ENCODE measurements at regions not wholly inside any gene's neighbourhood (a gene's known extent, or its start where the extent isn't known, plus 50 kb on each side); places are given as distances from the start of the nearest gene placed in this dataset.

DNA sequence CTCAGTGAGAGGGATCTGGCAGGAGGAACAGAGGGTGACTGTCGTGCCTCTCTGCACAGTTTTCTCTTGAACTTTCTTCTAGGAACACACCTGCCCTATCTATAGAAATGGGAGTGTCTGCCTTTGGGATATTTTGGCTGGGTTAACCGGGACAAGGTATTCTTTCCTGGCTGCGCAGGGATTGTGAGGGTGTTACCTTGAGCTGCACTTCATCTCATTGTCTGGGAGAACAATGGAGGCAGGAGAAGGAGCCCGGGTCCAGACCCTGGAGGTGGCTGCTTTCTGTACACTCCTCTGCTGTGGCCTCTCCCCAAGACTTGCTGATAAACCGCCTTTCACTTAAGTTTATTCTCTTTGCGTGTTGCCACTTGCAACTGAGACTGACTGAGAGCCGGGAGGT is 192.8 kb downstream of the TBXT start:
- WGBS (ENCODE audit: insufficient coverage, low lambda C conversion rate) = no CpG with 5 or more reads among the region's 7 CpGs

DNA sequence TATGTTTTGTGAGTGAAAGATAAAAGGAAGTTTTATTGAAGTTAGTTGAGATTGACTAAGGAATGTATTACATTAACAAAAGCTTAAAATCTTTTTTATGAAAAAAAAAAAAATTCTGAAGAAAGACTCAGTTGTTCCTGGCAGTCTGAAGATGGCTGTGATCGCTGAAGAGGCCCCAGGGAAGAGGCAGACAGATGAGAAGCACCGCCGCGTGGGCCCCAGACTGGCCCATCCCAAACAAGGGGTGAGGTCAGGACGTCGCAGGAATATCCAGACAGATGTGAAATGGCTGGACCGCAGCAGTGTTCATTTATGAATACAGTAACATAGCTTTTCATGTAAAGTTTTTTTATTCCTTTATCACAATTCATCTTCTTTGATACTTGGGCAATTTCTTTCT is 194.2 kb downstream of the TBXT start:
- no peak for DNase-seq
- Histone ChIP-seq H3K4me1 (ENCODE audit: control insufficient read depth, insufficient read depth, low read length) (no peaks in the 10 kb centered on the region), H3K27ac (ENCODE audit: low read length) (no peak overlapping the region), H3K9me3 (ENCODE audit: control insufficient read depth, low read depth, low read length) (no peaks in the 10 kb centered on the region), H3K36me3 (ENCODE audit: control insufficient read depth, insufficient read depth, low read length) (no peaks in the 10 kb centered on the region), H3K27me3 (ENCODE audit: control insufficient read depth, insufficient read depth, low read length) (no peaks in the 10 kb centered on the region), H3K4me3 (ENCODE audit: low read length) (no peak overlapping the region)
- WGBS (ENCODE audit: insufficient coverage, low lambda C conversion rate) = 90% methylated on average over 2 of the region's 7 CpGs

More for the DNA sequence above, 192.8 kb downstream of the TBXT start:
- Histone ChIP-seq H3K36me3 (ENCODE audit: control insufficient read depth, insufficient read depth, low read length) (no peaks in the 10 kb centered on the region), H3K27me3 (ENCODE audit: control insufficient read depth, insufficient read depth, low read length) (no peaks in the 10 kb centered on the region), H3K27ac (ENCODE audit: low read length) (no peak overlapping the region), H3K9me3 (ENCODE audit: control insufficient read depth, low read depth, low read length) (no peaks in the 10 kb centered on the region), H3K4me1 (ENCODE audit: control insufficient read depth, insufficient read depth, low read length) (no peaks in the 10 kb centered on the region), H3K4me3 (ENCODE audit: low read length) (no peak overlapping the region)
- no peak for DNase-seq

DNA sequence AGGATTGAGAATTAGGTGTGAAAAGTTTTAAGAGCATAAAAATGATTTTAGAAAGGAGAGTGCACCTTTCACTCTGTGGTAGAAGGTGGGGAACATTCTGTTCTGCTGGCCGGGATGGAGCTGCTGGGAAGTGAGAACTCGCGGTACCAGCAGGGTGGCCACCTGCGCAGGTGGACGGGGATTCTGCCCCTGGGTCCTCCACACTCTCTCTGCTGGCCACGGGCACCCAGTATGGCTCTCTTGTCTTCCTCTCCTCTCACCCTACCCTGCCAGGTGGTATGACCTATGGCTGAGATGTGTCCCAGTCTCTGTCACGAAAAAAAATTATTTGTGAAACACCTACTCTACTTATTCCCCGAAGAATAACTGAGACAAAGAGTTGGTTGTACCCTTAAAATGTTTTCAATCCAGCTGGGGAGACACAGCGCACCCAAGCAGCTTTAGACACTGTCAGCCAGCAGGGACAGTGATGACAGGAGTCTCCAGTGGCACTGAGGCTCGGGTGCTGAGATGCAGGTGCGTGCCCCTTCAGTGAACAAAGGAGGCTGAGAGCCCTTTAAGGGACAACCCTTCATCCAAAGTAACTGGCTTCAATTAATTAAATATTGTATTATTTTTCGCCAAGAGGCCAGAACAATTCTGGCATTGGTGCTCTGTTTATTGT is 195.4 kb downstream of the TBXT start:
- WGBS (ENCODE audit: insufficient coverage, low lambda C conversion rate) = no CpG with 5 or more reads among the region's 12 CpGs
- no peaks in the 10 kb centered on the region for H3K36me3 ChIP-seq (ENCODE audit: control insufficient read depth, insufficient read depth, low read length)
- H3K4me3 ChIP-seq (ENCODE audit: low read length) = no peak overlapping the region
- H3K27me3 ChIP-seq (ENCODE audit: control insufficient read depth, insufficient read depth, low read length) = no peaks in the 10 kb centered on the region
- no peak for DNase-seq
- no peaks in the 10 kb centered on the region for H3K9me3 ChIP-seq (ENCODE audit: control insufficient read depth, low read depth, low read length)
- no peaks in the 10 kb centered on the region for H3K4me1 ChIP-seq (ENCODE audit: control insufficient read depth, insufficient read depth, low read length)
- H3K27ac ChIP-seq (ENCODE audit: low read length) = no peak overlapping the region

DNA sequence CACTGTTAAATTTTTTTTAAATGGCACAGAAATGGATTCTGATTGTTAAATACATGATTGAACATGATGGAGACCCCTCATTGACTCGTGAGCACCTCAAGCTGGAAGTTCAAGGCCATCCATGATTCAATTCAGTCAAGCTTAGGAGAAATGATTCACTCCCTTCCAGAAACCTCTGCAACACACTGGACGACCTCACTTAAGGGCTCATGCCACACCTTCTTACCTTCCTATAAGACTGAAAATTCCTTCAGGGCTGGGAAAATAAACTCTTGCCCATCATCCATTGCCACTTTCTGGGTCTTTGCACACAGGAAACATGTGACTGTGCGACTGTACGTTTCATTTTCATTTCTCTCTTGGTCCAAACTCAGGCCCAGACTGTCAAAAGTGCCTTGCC is 196.4 kb downstream of the TBXT start:
- Histone ChIP-seq H3K9me3 (ENCODE audit: control insufficient read depth, low read depth, low read length) (no peaks in the 10 kb centered on the region), H3K27ac (ENCODE audit: low read length) (no peak overlapping the region), H3K27me3 (ENCODE audit: control insufficient read depth, insufficient read depth, low read length) (no peaks in the 10 kb centered on the region), H3K4me3 (ENCODE audit: low read length) (no peak overlapping the region), H3K36me3 (ENCODE audit: control insufficient read depth, insufficient read depth, low read length) (no peaks in the 10 kb centered on the region), H3K4me1 (ENCODE audit: control insufficient read depth, insufficient read depth, low read length) (no peaks in the 10 kb centered on the region)
- no CpG with 5 or more reads among the region's 4 CpGs for WGBS (ENCODE audit: insufficient coverage, low lambda C conversion rate)
- no peak for DNase-seq

DNA sequence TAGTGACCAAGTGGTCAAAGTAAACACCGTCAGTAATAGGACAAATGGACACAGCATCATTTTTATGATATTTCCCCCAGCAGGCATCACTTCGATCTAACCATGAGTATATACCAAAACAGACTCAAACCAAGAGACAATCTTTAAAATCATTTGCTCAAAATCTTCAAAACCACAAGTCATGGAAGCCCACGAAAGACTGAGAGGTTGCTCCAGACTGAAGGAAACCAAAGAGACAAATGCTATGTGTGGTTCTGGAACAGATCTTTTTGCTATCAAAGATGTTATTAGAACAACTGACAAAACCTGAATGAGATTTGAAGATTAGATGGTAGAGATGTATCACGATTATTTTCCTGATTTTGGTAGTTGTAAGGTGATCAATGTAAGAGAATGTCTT is 197.7 kb downstream of the TBXT start:
- WGBS (ENCODE audit: insufficient coverage, low lambda C conversion rate) = 100% methylated on average over 1 of the region's 4 CpGs
- H3K4me3 ChIP-seq (ENCODE audit: low read length) = no peak overlapping the region
- H3K4me1 ChIP-seq (ENCODE audit: control insufficient read depth, insufficient read depth, low read length) = no peaks in the 10 kb centered on the region
- no peak for DNase-seq
- H3K36me3 ChIP-seq (ENCODE audit: control insufficient read depth, insufficient read depth, low read length) = no peaks in the 10 kb centered on the region
- H3K27me3 ChIP-seq (ENCODE audit: control insufficient read depth, insufficient read depth, low read length) = no peaks in the 10 kb centered on the region
- no peaks in the 10 kb centered on the region for H3K9me3 ChIP-seq (ENCODE audit: control insufficient read depth, low read depth, low read length)
- H3K27ac ChIP-seq (ENCODE audit: low read length) = no peak overlapping the region

DNA sequence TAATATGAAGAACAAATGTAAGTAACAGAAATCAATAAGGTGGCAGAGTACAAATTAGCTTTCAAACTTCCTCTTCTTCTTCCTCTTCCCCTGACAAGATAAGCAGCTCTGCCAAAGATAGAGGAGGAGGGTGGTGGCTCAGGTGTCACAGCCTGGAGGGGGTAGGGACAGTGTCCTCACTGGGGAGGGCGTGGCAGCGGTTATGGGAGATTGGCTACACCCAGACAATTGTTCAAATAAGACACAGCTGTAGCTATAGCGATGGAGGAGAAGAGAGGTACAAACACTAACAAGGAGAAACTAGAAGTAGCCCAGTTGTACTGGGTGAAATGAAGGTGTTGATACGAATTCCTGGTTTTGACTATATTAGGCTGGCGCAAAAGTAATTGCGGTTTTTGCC is 198.5 kb downstream of the TBXT start:
- Histone ChIP-seq H3K4me3 (ENCODE audit: low read length) (no peak overlapping the region), H3K9me3 (ENCODE audit: control insufficient read depth, low read depth, low read length) (no peaks in the 10 kb centered on the region), H3K27me3 (ENCODE audit: control insufficient read depth, insufficient read depth, low read length) (no peaks in the 10 kb centered on the region), H3K4me1 (ENCODE audit: control insufficient read depth, insufficient read depth, low read length) (no peaks in the 10 kb centered on the region), H3K36me3 (ENCODE audit: control insufficient read depth, insufficient read depth, low read length) (no peaks in the 10 kb centered on the region), H3K27ac (ENCODE audit: low read length) (no peak overlapping the region)
- WGBS (ENCODE audit: insufficient coverage, low lambda C conversion rate) = 86% methylated on average over 2 of the region's 6 CpGs
- no peak for DNase-seq

DNA sequence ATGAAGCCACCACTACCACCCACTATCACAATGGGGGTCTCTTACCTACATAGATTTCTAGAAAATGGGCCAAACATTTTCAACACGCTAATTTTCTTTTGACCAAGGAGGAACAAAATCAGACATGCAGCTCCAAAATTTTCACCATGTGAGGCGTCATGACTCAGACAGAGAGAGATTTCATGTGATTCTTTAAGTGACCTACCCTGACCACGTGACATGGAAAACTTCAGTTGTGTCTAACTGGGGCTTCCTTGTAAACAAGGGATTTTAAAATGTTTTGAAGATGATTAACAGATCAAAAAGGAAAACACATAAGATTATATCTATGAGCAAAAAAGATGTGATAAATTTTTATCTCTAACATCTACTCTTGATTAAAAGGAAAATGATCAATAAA is 199.2 kb downstream of the TBXT start:
- H3K4me3 ChIP-seq (ENCODE audit: low read length) = no peak overlapping the region
- DNase-seq = no peak
- no peak overlapping the region for H3K27ac ChIP-seq (ENCODE audit: low read length)
- no peaks in the 10 kb centered on the region for H3K9me3 ChIP-seq (ENCODE audit: control insufficient read depth, low read depth, low read length)
- WGBS (ENCODE audit: insufficient coverage, low lambda C conversion rate) = no CpG with 5 or more reads among the region's 3 CpGs
- no peaks in the 10 kb centered on the region for H3K36me3 ChIP-seq (ENCODE audit: control insufficient read depth, insufficient read depth, low read length)
- H3K27me3 ChIP-seq (ENCODE audit: control insufficient read depth, insufficient read depth, low read length) = no peaks in the 10 kb centered on the region
- no peaks in the 10 kb centered on the region for H3K4me1 ChIP-seq (ENCODE audit: control insufficient read depth, insufficient read depth, low read length)

DNA sequence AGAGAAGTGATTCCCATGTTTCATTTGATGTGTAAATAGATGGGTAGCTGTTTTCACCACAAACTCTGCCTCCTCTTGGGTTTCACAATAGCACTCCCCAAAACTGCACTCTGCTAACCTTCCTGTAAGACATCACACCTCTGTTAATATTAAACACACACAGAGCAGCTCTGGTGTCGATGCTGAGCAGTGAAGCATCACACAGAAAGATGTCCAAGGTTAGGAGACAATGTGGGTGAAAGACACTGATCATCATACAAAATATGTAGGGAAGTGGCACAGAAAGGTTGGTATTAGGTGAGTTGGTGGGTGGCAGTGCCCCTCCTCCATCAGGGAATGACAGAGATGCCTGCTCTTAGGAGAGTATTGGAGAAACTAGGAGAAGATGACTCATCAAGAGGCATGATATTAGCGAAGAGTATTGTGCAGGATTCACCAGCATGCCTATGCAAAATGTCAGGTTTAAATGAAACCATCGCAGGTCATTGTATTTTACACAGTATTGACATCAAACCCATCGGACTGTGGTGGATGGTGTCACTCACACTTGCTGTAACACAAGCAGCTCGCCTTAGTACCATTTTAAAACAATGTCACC is 199.7 kb downstream of the TBXT start:
- DNase-seq = no peak
- Histone ChIP-seq H3K4me1 (ENCODE audit: control insufficient read depth, insufficient read depth, low read length) (no peaks in the 10 kb centered on the region), H3K36me3 (ENCODE audit: control insufficient read depth, insufficient read depth, low read length) (no peaks in the 10 kb centered on the region), H3K27me3 (ENCODE audit: control insufficient read depth, insufficient read depth, low read length) (no peaks in the 10 kb centered on the region), H3K27ac (ENCODE audit: low read length) (no peak overlapping the region), H3K4me3 (ENCODE audit: low read length) (no peak overlapping the region), H3K9me3 (ENCODE audit: control insufficient read depth, low read depth, low read length) (no peaks in the 10 kb centered on the region)
- no CpG with 5 or more reads among the region's 5 CpGs for WGBS (ENCODE audit: insufficient coverage, low lambda C conversion rate)

DNA sequence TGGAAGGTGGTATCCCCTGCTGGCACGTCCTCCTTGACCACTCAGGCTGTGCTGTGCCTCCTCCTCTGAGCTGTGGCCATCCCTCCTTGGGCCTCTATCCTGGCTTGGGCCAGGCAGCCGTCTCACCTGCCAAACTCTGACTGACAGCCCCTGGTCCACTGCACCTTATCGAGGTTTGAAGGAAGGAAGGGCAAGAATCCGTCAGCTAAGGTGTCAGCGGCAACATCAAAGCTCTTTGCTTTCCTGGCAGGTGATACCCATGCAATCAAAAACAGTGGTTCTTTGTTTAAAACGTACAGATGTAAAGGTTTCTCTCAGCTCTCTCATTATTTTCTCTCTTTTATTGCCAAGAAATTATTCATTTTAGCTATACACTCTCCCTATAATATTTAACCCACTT is 203.9 kb downstream of the TBXT start:
- 67% methylated on average over 1 of the region's 6 CpGs for WGBS (ENCODE audit: insufficient coverage, low lambda C conversion rate)
- Histone ChIP-seq H3K9me3 (ENCODE audit: control insufficient read depth, low read depth, low read length) (no peaks in the 10 kb centered on the region), H3K4me1 (ENCODE audit: control insufficient read depth, insufficient read depth, low read length) (no peaks in the 10 kb centered on the region), H3K36me3 (ENCODE audit: control insufficient read depth, insufficient read depth, low read length) (no peaks in the 10 kb centered on the region), H3K4me3 (ENCODE audit: low read length) (no peak overlapping the region), H3K27me3 (ENCODE audit: control insufficient read depth, insufficient read depth, low read length) (no peaks in the 10 kb centered on the region), H3K27ac (ENCODE audit: low read length) (no peak overlapping the region)
- DNase-seq = peak in 1 of 2 donors; percentile 32

DNA sequence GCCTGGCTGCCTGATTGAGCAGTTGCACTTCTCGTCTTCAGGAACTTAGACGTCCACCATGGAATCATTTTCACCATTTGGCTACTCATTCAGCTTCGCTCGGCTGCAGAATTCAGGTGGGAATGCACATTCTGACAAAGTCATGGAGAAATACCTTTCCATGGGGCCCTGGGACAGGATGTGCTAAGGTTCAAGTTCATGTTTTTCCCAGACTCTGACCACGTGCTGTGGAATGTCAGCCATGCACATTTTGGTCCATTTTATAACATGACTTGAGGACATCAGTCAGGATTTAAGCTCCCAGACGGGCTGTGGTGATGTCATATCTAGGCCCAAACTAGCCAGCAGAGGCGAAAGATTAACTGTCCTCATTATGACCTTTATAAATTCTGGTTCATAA is 205.3 kb downstream of the TBXT start:
- no peaks in the 10 kb centered on the region for H3K27me3 ChIP-seq (ENCODE audit: control insufficient read depth, insufficient read depth, low read length)
- H3K27ac ChIP-seq (ENCODE audit: low read length) = no peak overlapping the region
- no peaks in the 10 kb centered on the region for H3K36me3 ChIP-seq (ENCODE audit: control insufficient read depth, insufficient read depth, low read length)
- no peak for DNase-seq
- no peaks in the 10 kb centered on the region for H3K4me1 ChIP-seq (ENCODE audit: control insufficient read depth, insufficient read depth, low read length)
- no CpG with 5 or more reads among the region's 7 CpGs for WGBS (ENCODE audit: insufficient coverage, low lambda C conversion rate)
- H3K4me3 ChIP-seq (ENCODE audit: low read length) = no peak overlapping the region
- no peaks in the 10 kb centered on the region for H3K9me3 ChIP-seq (ENCODE audit: control insufficient read depth, low read depth, low read length)

DNA sequence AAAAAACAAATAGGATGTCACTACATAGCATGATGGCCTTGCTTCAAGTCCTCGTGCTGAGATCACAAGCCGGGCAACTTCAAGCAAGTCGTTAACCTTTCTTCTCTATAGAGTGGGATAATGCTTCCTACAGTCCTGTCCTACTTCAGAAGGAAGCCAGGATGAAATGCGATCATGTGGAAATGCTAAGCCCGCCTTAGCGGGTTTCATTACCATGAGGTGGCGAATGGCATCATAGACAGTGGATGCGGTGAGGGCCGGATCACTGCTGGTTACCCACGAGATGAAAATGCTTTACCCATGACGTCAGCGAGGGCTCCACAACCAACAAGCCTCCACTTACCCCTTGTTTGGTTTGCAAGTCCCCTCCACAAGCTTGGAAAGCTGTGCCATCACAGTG is 206.4 kb downstream of the TBXT start:
- no peaks in the 10 kb centered on the region for H3K9me3 ChIP-seq (ENCODE audit: control insufficient read depth, low read depth, low read length)
- no peak for DNase-seq
- WGBS (ENCODE audit: insufficient coverage, low lambda C conversion rate) = no CpG with 5 or more reads among the region's 12 CpGs
- no peaks in the 10 kb centered on the region for H3K4me1 ChIP-seq (ENCODE audit: control insufficient read depth, insufficient read depth, low read length)
- H3K27ac ChIP-seq (ENCODE audit: low read length) = no peak overlapping the region
- no peak overlapping the region for H3K4me3 ChIP-seq (ENCODE audit: low read length)
- no peaks in the 10 kb centered on the region for H3K27me3 ChIP-seq (ENCODE audit: control insufficient read depth, insufficient read depth, low read length)
- H3K36me3 ChIP-seq (ENCODE audit: control insufficient read depth, insufficient read depth, low read length) = no peaks in the 10 kb centered on the region
